BE2C (cell line): ENCODE measurements at regions not wholly inside any gene's neighbourhood (a gene's known extent, or its start where the extent isn't known, plus 50 kb on each side); places are given as distances from the start of the nearest gene placed in this dataset.
"Not testable (repeated sequence)": the region's sequence is repeated elsewhere in the genome, so short reads cannot be mapped to it uniquely, and the experiment has no call there.

Experiments used
- DNase-seq: peaks from one replicate; pipeline ENCODE4 v3.0.0-alpha.2; 2020
- H3K27me3 ChIP-seq: fragments of 250-450 bp; sonication (Bioruptor Pico); 2 replicates; pipeline ENCODE4 v1.5.1; 2020; ENCODE audit warnings: mild to moderate bottlenecking
- H3K36me3 ChIP-seq: fragments of 250-450 bp; sonication (Bioruptor Pico); 2 replicates; pipeline ENCODE4 v1.5.1; 2020; ENCODE audit warnings: mild to moderate bottlenecking
- H3K4me1 ChIP-seq: fragments of 250-450 bp; sonication (Bioruptor Pico); 2 replicates; pipeline ENCODE4 v1.5.1; 2020
- H3K4me3 ChIP-seq: 2 replicates; pipeline ENCODE4 v1.5.1; 2011; ENCODE audit warnings: low read depth, low read length
- H3K9me3 ChIP-seq: fragments of 250-450 bp; sonication (Bioruptor Pico); 2 replicates; pipeline ENCODE4 v1.5.1; 2020
- TF ChIP-seq, protein P1 (sequence below): IDR thresholded peaks from 2 replicates; pipeline ENCODE4 v1.5.1; 2012; ENCODE audit warnings: mild to moderate bottlenecking, low read depth, low read length

DNA sequence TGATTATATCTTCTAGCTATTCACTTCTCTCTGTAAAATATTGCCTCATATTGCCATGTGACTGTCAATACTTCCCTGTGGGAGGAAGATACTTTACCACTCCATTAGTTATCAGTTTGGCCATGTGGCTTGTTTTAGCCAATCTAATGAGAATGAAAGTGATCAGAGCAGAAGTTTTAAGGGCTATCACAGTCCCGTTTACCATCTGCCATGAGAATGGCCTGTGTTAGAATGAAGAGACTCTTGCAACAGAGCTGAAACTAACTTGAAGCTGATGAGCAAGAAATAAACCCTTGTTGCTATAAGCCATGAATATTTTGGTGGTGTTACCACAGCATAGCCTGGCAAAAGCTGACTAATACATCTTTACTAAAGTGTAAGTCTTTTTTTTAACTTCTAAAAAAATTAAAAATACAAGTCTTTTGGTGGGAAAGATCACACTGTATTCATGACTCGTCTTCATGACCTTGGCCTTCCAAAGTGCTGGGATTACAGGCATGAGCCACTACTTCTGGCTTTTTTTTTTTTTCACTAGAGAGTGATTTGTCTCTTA, 68.0 kb upstream of the CTNNA1 start:
- no peaks in the 10 kb centered on the region for H3K36me3 ChIP-seq
- peaks cover 4% of the 10 kb centered on the region; the same call in 1 of the 2 replicates for H3K9me3 ChIP-seq
- no peak for DNase-seq
- no peaks in the 10 kb centered on the region for H3K4me1 ChIP-seq
- TF ChIP-seq, protein P1, sequence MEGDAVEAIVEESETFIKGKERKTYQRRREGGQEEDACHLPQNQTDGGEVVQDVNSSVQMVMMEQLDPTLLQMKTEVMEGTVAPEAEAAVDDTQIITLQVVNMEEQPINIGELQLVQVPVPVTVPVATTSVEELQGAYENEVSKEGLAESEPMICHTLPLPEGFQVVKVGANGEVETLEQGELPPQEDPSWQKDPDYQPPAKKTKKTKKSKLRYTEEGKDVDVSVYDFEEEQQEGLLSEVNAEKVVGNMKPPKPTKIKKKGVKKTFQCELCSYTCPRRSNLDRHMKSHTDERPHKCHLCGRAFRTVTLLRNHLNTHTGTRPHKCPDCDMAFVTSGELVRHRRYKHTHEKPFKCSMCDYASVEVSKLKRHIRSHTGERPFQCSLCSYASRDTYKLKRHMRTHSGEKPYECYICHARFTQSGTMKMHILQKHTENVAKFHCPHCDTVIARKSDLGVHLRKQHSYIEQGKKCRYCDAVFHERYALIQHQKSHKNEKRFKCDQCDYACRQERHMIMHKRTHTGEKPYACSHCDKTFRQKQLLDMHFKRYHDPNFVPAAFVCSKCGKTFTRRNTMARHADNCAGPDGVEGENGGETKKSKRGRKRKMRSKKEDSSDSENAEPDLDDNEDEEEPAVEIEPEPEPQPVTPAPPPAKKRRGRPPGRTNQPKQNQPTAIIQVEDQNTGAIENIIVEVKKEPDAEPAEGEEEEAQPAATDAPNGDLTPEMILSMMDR = no peak
- no peak overlapping the region for H3K4me3 ChIP-seq
- no peaks in the 10 kb centered on the region for H3K27me3 ChIP-seq

DNA sequence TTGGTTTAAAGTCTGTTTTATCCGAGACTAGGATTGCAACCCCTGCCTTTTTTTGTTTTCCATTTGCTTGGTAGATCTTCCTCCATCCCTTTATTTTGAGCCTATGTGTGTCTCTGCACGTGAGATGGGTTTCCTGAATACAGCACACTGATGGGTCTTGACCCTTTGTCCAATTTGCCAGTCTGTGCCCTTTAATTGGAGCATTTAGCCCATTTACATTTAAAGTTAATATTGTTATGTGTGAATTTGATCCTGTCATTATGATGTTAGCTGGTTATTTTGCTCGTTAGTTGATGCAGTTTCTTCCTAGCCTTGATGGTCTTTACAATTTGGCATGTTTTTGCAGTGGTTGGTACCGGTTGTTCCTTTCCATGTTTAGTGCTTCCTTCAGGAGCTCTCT, 70.8 kb upstream of the CTNNA1 start:
- H3K36me3 ChIP-seq, H3K4me3 ChIP-seq, H3K9me3 ChIP-seq, H3K4me1 ChIP-seq, DNase-seq, H3K27me3 ChIP-seq: not testable (repeated sequence)

DNA sequence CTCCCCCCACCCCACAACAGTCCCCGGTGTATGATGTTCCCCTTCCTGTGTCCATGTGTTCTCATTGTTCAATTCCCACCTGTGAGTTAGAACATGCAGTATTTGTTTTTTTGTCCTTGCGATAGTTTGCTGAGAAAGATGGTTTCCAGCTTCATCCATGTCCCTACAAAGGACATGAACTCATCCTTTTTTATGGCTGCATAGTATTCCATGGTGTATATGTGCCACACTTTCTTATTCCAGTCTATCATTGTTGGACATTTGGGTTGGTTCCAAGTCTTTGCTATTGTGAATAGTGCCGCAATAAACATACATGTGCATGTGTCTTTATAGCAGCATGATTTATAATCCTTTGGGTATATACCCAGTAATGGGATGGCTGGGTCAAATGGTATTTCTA, 74.4 kb upstream of the CTNNA1 start:
- H3K27me3 ChIP-seq, H3K4me3 ChIP-seq, H3K4me1 ChIP-seq, DNase-seq, H3K9me3 ChIP-seq, H3K36me3 ChIP-seq: not testable (repeated sequence)

DNA sequence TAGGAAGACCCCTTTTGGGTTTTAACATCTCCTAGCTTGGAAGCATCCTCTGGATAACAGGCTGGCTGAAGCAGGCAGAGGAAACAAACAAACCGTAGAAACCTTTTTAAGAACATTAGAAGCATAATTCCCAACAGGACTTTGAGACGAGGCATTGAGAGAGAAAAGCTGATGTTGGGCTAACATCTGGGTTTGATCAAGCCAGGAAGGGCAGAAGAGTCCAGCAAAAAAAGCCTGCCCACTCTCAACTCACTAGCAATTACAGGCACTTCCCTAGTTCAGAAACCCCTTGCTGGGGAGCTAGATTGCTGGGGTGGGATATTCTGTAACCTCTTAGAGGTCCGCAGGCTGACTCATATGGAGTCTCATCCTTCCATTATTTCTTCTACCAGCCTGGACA, 75.4 kb upstream of the CTNNA1 start:
- DNase-seq = no peak

DNA sequence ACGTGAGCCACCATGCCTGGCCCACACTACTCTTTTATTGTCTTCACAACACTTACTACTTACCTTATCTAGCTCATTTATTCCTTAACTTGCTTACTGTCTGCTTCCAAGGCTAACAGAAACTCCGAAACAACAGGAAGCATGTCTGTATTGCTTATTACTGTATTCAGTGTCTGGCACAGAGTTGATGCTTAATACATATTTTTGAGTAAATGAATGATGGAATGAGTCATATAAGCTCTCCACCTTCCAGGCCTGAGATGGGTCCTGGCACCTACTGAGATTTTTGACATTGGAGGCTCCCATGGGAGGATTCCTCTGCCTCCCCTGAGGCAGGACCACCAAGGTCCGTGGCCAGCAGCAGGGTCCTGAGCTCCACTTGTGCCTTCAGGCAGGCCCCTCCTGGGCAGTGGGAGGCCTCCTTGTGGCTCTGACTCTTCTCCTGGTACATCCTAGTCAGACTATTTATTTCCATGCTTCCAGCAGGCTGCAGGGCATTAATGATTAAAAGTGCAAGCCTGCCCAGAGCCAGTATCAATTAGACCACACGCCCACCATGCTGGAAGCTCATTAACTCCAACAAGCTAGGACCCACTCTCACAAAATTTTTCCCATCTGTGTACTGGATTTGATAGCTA, 76.5 kb upstream of the CTNNA1 start:
- no peak overlapping the region for H3K4me3 ChIP-seq
- H3K9me3 ChIP-seq = no peaks in the 10 kb centered on the region
- H3K36me3 ChIP-seq = no peaks in the 10 kb centered on the region
- no peaks in the 10 kb centered on the region for H3K27me3 ChIP-seq
- no peaks in the 10 kb centered on the region for H3K4me1 ChIP-seq
- no peak for DNase-seq
- TF ChIP-seq, protein P1 = no peak

More for the DNA sequence above, 75.4 kb upstream of the CTNNA1 start:
- H3K4me1 ChIP-seq = no peaks in the 10 kb centered on the region
- TF ChIP-seq, protein P1 = no peak
- no peaks in the 10 kb centered on the region for H3K27me3 ChIP-seq
- H3K36me3 ChIP-seq = no peaks in the 10 kb centered on the region
- H3K4me3 ChIP-seq = no peak overlapping the region
- H3K9me3 ChIP-seq = no peaks in the 10 kb centered on the region

DNA sequence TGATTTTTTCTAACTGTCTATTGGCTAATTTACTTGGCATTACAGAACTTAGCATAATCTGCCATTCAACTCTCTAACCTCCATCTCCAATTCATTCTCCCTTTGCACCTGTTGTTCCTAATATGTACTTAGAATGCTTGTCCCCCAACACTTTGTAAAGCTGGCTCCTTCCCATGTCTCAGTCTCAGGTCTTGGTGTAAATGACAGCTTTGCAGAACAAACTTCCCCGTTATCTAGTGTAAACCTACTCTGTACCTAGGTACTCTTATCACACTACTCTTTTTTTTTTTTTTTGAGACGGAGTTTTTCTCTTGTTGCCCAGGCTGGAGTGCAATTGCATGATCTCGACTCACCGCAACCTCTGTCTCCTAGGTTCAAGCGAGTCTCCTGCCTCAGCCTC, 77.2 kb upstream of the CTNNA1 start:
- no peaks in the 10 kb centered on the region for H3K36me3 ChIP-seq
- DNase-seq = no peak
- H3K4me3 ChIP-seq = no peak overlapping the region
- no peaks in the 10 kb centered on the region for H3K9me3 ChIP-seq
- no peaks in the 10 kb centered on the region for H3K27me3 ChIP-seq
- TF ChIP-seq, protein P1 = no peak
- H3K4me1 ChIP-seq = no peaks in the 10 kb centered on the region

DNA sequence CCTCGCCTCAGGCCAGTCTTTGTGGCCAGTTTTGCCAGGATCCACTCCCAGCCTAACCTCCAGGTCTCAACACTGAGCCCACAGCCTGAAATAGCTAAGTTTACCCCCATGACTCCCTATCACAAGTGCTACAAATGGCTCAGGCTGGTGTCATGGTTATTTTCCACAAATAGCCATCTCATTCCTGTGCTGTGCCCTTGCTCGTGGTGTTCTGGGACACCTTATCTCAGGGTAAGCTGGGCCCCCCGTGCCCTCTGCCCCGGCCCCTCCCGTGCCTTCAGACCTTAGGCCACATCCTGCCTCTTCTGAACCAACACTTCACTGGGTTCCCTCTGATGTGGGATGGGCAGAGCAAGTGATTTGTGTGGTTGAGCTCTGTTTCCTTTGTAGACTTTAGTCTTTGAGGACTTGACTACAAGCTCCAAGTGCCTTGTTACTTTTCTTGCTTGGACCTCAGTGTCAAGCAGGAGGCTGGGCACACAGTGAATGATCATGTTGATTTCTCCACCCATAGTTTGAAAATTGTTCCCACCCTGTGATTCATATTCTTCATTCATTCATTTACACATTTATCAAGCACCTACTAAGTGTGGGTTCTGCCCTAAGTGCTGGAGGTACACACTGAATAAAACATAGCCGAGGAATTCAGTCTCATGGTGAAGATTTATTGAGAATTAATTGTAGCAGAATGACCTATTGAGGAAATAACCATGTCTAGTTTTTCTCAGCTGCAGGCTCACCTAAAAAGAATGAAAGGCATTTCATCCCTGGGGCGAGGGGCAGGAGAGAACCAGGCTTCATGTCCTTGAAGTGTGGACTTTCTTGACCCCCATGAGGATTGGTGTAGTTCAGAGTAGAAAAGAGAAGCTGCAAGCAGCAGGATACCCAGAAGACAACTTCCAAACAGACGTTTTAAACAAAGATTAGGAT, 84.5 kb upstream of the CTNNA1 start:
- Histone ChIP-seq H3K9me3 (no peaks in the 10 kb centered on the region), H3K36me3 (no peaks in the 10 kb centered on the region), H3K27me3 (no peaks in the 10 kb centered on the region), H3K4me1 (no peaks in the 10 kb centered on the region), H3K4me3 (no peak overlapping the region)
- no peak for DNase-seq
- TF ChIP-seq, protein P1 = no peak

DNA sequence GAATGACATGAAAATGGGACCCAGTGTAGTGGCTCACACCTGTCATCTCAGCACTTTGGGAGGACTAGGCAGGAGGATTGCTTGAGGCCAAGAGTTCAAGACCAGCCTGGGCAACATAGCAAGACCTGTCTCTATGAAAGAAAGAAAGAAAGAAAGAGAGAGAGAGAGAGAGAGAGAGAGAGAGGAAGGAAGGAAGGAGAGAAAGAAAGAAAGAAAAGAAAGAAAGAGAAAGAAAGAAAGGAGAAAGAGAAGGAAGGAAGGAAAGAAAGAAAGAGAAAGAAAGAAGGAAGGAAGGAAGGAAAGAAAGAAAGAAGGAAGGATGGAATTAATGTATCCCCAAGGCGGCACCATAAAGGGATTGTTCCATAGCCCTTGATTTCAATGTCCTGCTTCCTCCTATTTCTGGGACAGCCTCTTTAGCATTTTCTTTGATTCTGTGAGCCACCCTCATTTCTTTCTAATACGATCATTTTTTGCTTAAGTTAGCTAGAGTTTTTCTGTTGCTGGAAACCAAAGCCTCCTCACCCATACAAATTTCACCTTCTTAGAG, 85.4 kb upstream of the CTNNA1 start:
- not testable (repeated sequence) for H3K36me3 ChIP-seq, DNase-seq, H3K4me1 ChIP-seq, H3K9me3 ChIP-seq, H3K4me3 ChIP-seq, H3K27me3 ChIP-seq
